SK-N-SH treated with all-trans-retinoic acid at 6 μM for 48 hours (cell line): ENCODE measurements at regions not wholly inside any gene's neighbourhood (a gene's known extent, or its start where the extent isn't known, plus 50 kb on each side); places are given as distances from the start of the nearest gene placed in this dataset.

ENCODE experiments used
- PATZ1 ChIP-seq: fragments of 250-450 bp; sonication (Bioruptor Pico); IDR thresholded peaks from 2 replicates; pipeline ENCODE4 v1.8.0; 2020; ENCODE audit warnings: mild to moderate bottlenecking, moderate library complexity, borderline replicate concordance
- ZC3H10 ChIP-seq: fragments of 250-450 bp; sonication (Bioruptor Pico); IDR thresholded peaks from 2 replicates; pipeline ENCODE4 v1.5.1; 2021; ENCODE audit warnings: mild to moderate bottlenecking, moderate library complexity

- TF ChIP-seq PATZ1 (CRISPR knock-in tag) (no peak), ZC3H10 (CRISPR knock-in tag) (no peak)
Observed at GRCh38 chr5:130279386-130279785, 375.1 kb downstream of the CHSY3 start.
